Dendritic cell treated with granulocyte-macrophage colony-stimulating factor and Interleukin-4, amounts not matched to agents 40 ng/mL and 50 ng/mL, for 4 days (primary cell): ENCODE measurements at regions not wholly inside any gene's neighbourhood (a gene's known extent, or its start where the extent isn't known, plus 50 kb on each side); places are given as distances from the start of the nearest gene placed in this dataset.
A peak's percentile ranks its signal among the peaks of the same experiment; 100 is the strongest.

ENCODE experiments used
- H3K27ac Mint-ChIP-seq: one replicate; pipeline ENCODE4 v1.8.0; 2022; ENCODE audit warnings: mild to moderate bottlenecking, mixed read lengths
- H3K27me3 Mint-ChIP-seq: one replicate; pipeline ENCODE4 v1.8.0; 2022; ENCODE audit warnings: mild to moderate bottlenecking, mixed read lengths
- H3K36me3 Mint-ChIP-seq: one replicate; pipeline ENCODE4 v1.8.0; 2022; ENCODE audit warnings: low read depth, mixed read lengths
- H3K4me1 Mint-ChIP-seq: one replicate; pipeline ENCODE4 v1.8.0; 2022; ENCODE audit warnings: low read depth, mixed read lengths
- H3K4me3 Mint-ChIP-seq: one replicate; pipeline ENCODE4 v1.8.0; 2022; ENCODE audit warnings: mild to moderate bottlenecking, moderate library complexity, mixed read lengths
- H3K9me3 Mint-ChIP-seq: one replicate; pipeline ENCODE4 v1.8.0; 2022; ENCODE audit warnings: mixed read lengths
- intact Hi-C: fragments of 100-400 bp; cut with micrococcal nuclease; formaldehyde crosslinking; loops from one replicate; pipeline ENCODE4 v1.15.0; 2022

- H3K4me3 Mint-ChIP-seq: no peak overlapping the region
- peaks cover 20% of the 10 kb centered on the region for H3K4me1 Mint-ChIP-seq
- intact Hi-C loops: no loop called here
- no peak overlapping the region for H3K27ac Mint-ChIP-seq
- no peaks in the 10 kb centered on the region for H3K27me3 Mint-ChIP-seq
- H3K9me3 Mint-ChIP-seq: no peaks in the 10 kb centered on the region
- H3K36me3 Mint-ChIP-seq: no peaks in the 10 kb centered on the region
Measured at GRCh38 chr4:38559374-38559773, 104.6 kb upstream of the KLF3 start.

DNA sequence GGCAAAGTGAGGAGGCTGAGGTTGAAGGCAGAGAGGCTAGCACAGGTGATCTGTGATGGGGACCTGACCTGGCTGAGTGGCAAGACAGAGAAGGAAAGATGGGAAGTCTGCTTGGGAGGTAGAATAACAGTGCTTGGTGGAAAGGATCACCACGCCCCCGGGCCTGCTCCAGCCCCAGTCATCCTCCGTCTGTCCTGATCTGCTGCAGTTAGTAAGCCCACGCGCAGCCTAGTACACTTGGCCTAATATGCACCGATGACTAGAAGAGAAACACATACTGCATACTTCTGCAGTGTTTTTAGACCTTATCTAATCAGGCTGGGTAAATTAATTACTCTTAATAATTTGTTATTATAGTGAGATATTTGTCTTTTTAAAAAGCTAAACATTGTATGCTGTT, 103.7 kb upstream of the KLF3 start:
- intact Hi-C loops: no loop called here
- no peak overlapping the region for H3K4me3 Mint-ChIP-seq
- H3K4me1 Mint-ChIP-seq: peaks cover 20% of the 10 kb centered on the region
- H3K9me3 Mint-ChIP-seq: no peaks in the 10 kb centered on the region
- no peak overlapping the region for H3K27ac Mint-ChIP-seq
- H3K36me3 Mint-ChIP-seq: no peaks in the 10 kb centered on the region
- no peaks in the 10 kb centered on the region for H3K27me3 Mint-ChIP-seq

DNA sequence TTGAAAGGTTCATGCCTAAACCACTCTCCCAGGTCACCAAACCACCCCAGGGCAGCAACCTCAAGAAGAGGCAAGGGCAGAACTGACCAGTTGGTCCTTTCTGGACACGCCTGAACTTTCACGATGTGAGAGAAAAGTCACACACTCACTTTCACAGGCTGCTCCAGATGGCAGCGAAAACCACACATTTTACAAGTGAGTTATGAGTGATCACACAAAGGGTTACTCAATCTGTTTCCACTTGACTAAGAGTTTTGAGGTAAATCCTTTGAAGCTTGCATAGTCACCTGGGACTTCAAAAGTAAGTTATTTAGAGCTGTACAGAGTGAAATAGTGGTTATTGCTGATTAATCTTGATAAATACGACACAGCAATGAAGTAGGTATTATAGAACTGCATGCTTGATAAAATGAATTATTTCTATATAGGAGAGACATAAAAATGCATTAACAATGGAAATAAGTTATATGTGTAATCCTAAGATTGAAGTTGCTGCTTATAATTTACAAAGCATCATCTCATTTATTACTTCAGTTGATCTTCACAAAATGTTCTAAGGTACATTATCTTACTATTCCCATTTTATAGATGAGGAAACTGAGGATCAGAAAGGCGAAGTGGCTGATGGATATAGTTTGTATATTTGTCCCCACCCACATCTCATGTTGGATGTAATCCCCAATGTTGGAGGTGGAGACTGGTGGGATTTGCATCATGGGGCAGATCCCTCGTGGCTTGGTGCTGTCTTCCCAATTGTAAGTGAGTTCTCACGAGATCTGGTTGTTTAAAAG, 103.0 kb upstream of the KLF3 start:
- H3K9me3 Mint-ChIP-seq: no peaks in the 10 kb centered on the region
- peaks cover 2% of the 10 kb centered on the region for H3K27me3 Mint-ChIP-seq
- no peak overlapping the region for H3K4me3 Mint-ChIP-seq
- intact Hi-C loops: no loop called here
- H3K4me1 Mint-ChIP-seq: peaks cover 22% of the 10 kb centered on the region
- H3K36me3 Mint-ChIP-seq: no peaks in the 10 kb centered on the region
- H3K27ac Mint-ChIP-seq: no peak overlapping the region

DNA sequence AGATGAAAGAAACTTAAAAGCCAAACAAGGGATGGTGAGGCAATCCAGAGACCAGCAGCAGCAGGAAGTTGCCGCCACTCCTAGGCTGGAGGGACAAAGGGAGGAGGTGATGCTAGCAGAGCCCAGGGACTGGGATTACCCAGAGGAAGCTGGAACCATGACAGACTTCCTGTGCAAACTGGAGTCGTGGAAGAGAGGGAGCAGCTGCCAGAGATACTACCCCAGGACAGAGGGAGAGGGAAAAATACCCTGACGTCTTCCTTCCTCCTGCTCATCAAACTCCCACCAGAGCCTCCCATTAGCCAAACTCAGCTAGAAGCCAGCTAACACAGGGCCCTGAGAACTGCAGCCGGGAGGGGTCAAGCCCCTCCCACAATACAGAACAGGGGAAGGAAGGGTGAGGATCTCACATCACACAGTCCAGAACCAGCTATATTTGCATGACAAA, 101.2 kb upstream of the KLF3 start:
- H3K27ac Mint-ChIP-seq: peak overlapping the region; percentile 60
- H3K36me3 Mint-ChIP-seq: no peaks in the 10 kb centered on the region
- peaks cover 2% of the 10 kb centered on the region for H3K27me3 Mint-ChIP-seq
- no peak overlapping the region for H3K4me3 Mint-ChIP-seq
- H3K9me3 Mint-ChIP-seq: no peaks in the 10 kb centered on the region
- intact Hi-C loops: no loop called here
- H3K4me1 Mint-ChIP-seq: peaks cover 19% of the 10 kb centered on the region

- Mint-ChIP-seq H3K4me3 (no peak overlapping the region), H3K36me3 (no peaks in the 10 kb centered on the region), H3K4me1 (peaks cover 19% of the 10 kb centered on the region), H3K9me3 (no peaks in the 10 kb centered on the region), H3K27ac (no peak overlapping the region), H3K27me3 (peaks cover 2% of the 10 kb centered on the region)
- intact Hi-C loops: no loop called here
Measured at GRCh38 chr4:38563707-38564495, 100.1 kb upstream of the KLF3 start.

DNA sequence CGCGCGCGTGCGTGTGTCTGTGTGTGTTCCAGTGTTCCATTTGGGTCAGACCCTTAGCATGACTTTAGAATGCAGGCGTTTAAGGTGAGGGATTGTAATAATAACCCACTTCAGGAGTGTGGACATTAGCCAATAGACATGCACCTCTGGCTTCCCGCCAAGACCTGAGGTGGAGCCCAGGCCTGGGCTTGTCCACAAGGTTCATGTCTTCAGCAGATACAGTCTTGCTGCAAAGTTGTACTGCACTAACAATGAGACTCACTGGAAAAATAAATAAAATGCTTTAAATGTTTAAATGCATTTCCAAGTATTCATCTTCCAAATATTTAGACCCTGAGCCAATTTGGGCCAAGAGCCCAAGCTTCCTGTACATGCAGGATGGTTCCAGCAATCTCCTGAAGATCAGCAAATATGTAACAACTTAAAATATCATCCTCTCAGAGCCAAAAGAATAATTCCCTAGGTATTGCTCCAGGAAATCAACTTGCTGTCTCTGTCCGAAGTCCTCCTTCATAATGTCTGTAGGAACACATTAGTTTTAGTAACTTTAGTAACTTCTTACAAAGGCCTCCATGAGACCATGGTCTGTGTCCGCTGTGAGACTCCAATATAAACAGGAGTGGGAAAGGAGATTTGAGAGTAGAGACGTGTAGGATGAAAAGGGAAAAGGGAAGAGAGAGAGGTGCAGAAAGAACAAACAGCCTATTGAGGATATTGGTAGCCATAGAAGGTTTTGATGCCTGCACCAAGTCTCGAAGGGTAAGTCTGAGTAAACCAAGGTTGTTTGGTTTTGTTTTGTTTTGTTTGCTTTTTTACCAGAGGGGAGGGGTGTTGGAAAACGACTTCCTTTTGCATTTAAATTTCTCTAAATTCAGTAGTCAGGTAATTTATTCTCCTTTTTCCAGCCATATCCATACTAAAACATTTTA, 98.5 kb upstream of the KLF3 start:
- no peak overlapping the region for H3K4me3 Mint-ChIP-seq
- H3K27me3 Mint-ChIP-seq: peaks cover 2% of the 10 kb centered on the region
- intact Hi-C loops: no loop called here
- no peak overlapping the region for H3K27ac Mint-ChIP-seq
- peaks cover 19% of the 10 kb centered on the region for H3K4me1 Mint-ChIP-seq
- no peaks in the 10 kb centered on the region for H3K36me3 Mint-ChIP-seq
- H3K9me3 Mint-ChIP-seq: peaks cover 8% of the 10 kb centered on the region

- intact Hi-C loops: no loop called here
- Mint-ChIP-seq H3K9me3 (peaks cover 9% of the 10 kb centered on the region), H3K4me1 (peaks cover 18% of the 10 kb centered on the region), H3K27ac (no peak overlapping the region), H3K27me3 (peaks cover 2% of the 10 kb centered on the region), H3K4me3 (no peak overlapping the region), H3K36me3 (no peaks in the 10 kb centered on the region)
Measured at GRCh38 chr4:38566806-38567398, 97.1 kb upstream of the KLF3 start.

DNA sequence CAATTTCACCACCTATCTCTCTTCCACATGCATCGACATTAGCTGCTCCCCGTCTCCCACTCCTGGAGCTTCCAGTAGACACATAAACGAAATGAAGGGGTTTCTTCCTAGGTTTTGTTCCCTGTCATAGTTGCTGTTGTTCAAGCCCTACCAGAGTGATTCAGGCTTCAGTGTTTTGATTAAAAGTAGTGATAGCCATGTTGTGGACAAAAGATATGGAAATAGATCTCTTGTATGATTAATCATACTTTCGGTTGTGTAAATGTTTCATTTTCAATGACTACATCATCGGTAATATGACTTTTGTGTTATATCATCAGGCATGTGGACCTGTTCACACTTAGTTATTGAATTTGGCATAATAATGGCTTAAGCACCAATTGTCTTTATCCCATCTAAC, 96.5 kb upstream of the KLF3 start:
- Mint-ChIP-seq H3K4me1 (peaks cover 12% of the 10 kb centered on the region), H3K27ac (no peak overlapping the region), H3K36me3 (no peaks in the 10 kb centered on the region), H3K9me3 (peaks cover 9% of the 10 kb centered on the region), H3K27me3 (peaks cover 2% of the 10 kb centered on the region), H3K4me3 (no peak overlapping the region)
- intact Hi-C loops: no loop called here

- peaks cover 9% of the 10 kb centered on the region for H3K9me3 Mint-ChIP-seq
- intact Hi-C loops: no loop called here
- H3K27me3 Mint-ChIP-seq: peaks cover 2% of the 10 kb centered on the region
- H3K36me3 Mint-ChIP-seq: no peaks in the 10 kb centered on the region
- peaks cover 4% of the 10 kb centered on the region for H3K4me1 Mint-ChIP-seq
- no peak overlapping the region for H3K27ac Mint-ChIP-seq
- no peak overlapping the region for H3K4me3 Mint-ChIP-seq
Measured at GRCh38 chr4:38568768-38569167, 95.2 kb upstream of the KLF3 start.

- intact Hi-C loops: loop anchor here (5.0 kb wide), 1 partner anchor 33 kb away; no protein-coding TSS in a partner anchor
- peaks cover 13% of the 10 kb centered on the region for H3K4me1 Mint-ChIP-seq
- H3K27ac Mint-ChIP-seq: no peak overlapping the region
- H3K4me3 Mint-ChIP-seq: no peak overlapping the region
- peaks cover 9% of the 10 kb centered on the region for H3K9me3 Mint-ChIP-seq
- no peaks in the 10 kb centered on the region for H3K36me3 Mint-ChIP-seq
- H3K27me3 Mint-ChIP-seq: peaks cover under 1% of the 10 kb centered on the region
Measured at GRCh38 chr4:38570647-38571276, 93.2 kb upstream of the KLF3 start.

DNA sequence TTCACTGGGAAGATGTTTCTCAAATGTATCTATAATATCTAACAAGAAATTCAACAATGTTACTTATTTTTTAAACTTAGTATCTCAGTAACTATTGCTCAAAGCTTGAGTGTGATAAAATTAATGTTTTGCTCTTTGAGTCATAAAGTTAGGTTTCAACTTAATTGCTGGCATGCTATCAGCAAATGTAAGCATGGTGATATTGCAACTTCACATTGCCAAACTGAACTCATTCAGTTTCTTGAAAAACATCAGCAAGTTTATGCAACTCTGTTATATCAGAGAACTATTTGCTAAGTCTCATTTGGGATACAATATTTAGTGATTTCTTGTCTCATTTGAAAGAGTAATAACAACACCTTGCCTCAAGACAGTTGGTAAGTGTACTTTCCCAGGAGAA, 91.2 kb upstream of the KLF3 start:
- Mint-ChIP-seq H3K4me1 (peaks cover 30% of the 10 kb centered on the region), H3K36me3 (no peaks in the 10 kb centered on the region), H3K9me3 (peaks cover 9% of the 10 kb centered on the region), H3K27me3 (no peaks in the 10 kb centered on the region), H3K27ac (no peak overlapping the region), H3K4me3 (no peak overlapping the region)
- intact Hi-C loops: loop anchor here (5.0 kb wide), 1 partner anchor 35 kb away; no protein-coding TSS in a partner anchor

DNA sequence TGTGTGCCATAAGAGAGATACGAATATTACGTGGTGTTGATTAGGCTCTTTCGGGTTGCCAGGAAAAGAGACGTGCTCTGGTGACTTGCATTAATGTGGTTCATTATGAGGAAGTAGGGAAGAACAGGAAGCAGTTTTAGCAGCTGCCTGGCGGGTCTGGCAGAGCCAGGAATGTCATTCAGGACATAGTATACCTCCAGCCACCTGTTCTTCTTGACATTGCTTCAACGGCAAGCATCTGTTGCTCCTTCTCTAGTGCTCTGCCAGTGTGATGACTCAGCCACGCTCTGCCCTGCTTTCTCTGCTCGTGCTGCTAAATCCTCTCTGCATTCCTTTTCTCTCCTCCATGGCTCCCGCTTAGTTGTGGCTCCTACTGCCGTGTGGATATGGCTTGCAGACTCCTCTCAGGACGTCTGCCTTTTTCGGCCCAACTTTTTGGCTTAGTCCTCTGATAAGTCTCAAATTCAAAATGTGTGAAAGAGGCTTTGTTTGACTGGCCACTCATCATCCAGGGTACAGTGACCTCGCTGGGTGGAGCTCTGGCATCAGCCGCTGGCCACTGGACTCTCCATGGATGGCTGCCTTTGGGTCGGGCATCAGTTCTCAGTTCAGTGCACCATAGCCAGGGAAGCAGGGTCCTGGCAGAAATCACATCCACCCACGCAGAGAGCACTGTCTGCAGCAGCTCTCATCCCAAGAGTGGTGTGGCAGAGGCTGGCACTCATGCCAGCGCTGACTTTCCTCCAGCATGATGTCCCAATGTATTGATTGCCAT, 89.3 kb upstream of the KLF3 start:
- H3K27ac Mint-ChIP-seq: peak overlapping the region; percentile 71
- no peak overlapping the region for H3K4me3 Mint-ChIP-seq
- intact Hi-C loops: loop anchor here (5.0 kb wide), 1 partner anchor 37 kb away; no protein-coding TSS in a partner anchor

More for the DNA sequence above, 89.3 kb upstream of the KLF3 start:
- Mint-ChIP-seq H3K9me3 (peaks cover 9% of the 10 kb centered on the region), H3K4me1 (peaks cover 30% of the 10 kb centered on the region), H3K27me3 (no peaks in the 10 kb centered on the region), H3K36me3 (no peaks in the 10 kb centered on the region)
